Breast epithelium (tissue), 3 donors: ENCODE measurements at regions not wholly inside any gene's neighbourhood (a gene's known extent, or its start where the extent isn't known, plus 50 kb on each side); places are given as distances from the start of the nearest gene placed in this dataset.

ENCODE experiments used
- CTCF ChIP-seq, 3 donors: fragments of 450-650 bp; IDR thresholded peaks; one replicate each; pipeline ENCODE4 v1.5.1; 2016 to 2017; ENCODE audit warnings: antibody characterized with exemption in 3 of 3, mild to moderate bottlenecking in 3 of 3, moderate library complexity in 3 of 3
- POLR2A ChIP-seq: fragments of 450-650 bp; IDR thresholded peaks from one replicate; pipeline ENCODE4 v1.6.1; 2016; ENCODE audit warnings: antibody characterized with exemption, mild to moderate bottlenecking, moderate library complexity

- TF ChIP-seq CTCF (IDR thresholded peaks at IDR 0.05) = no peak
- TF ChIP-seq POLR2A = no peak
Measured at GRCh38 chr13:57452228-57452627, 179.3 kb upstream of the PCDH17 start.
